Stimulated activated CD4-positive, alpha-beta T cell treated with anti-CD3 and anti-CD28 coated beads, Interleukin-12 subunit alpha, Interleukin-12 subunit beta, amount 100 ng/mL, for 48 hours (primary cell): ENCODE measurements at regions not wholly inside any gene's neighbourhood (a gene's known extent, or its start where the extent isn't known, plus 50 kb on each side); places are given as distances from the start of the nearest gene placed in this dataset.
"Not testable (repeated sequence)": the region's sequence is repeated elsewhere in the genome, so short reads cannot be mapped to it uniquely, and the experiment has no call there.

Source experiments
- DNase-seq, 3 donors: peaks; one replicate each; pipeline ENCODE4 v3.0.0-alpha.2; 2020; ENCODE audit warnings: low read depth in 2 of 3, low spot score in 1 of 3

GRCh38 chr15:101876031-101876430, 64.0 kb downstream of the OR4F15 start:
- DNase-seq, result not testable (repeated sequence)

GRCh38 chr15:101877649-101878048, 65.6 kb downstream of the OR4F15 start:
- DNase-seq, result not testable (repeated sequence)

- DNase-seq, result not testable (repeated sequence)
Measured at GRCh38 chr15:101912349-101913287, 100.6 kb downstream of the OR4F15 start.

GRCh38 chr15:101924554-101924953, 112.6 kb downstream of the OR4F15 start:
- DNase-seq, result not testable (repeated sequence)

GRCh38 chr15:101934506-101934905, 122.5 kb downstream of the OR4F15 start:
- DNase-seq, result not testable (repeated sequence)

- not testable (repeated sequence) for DNase-seq
Measured at GRCh38 chr15:101937362-101937761, 125.4 kb downstream of the OR4F15 start.

GRCh38 chr15:101938555-101938954, 126.6 kb downstream of the OR4F15 start:
- not testable (repeated sequence) for DNase-seq

GRCh38 chr15:101945896-101946295, 133.9 kb downstream of the OR4F15 start:
- DNase-seq, result not testable (repeated sequence)

GRCh38 chr15:101948491-101949010, 136.5 kb downstream of the OR4F15 start:
- not testable (repeated sequence) for DNase-seq

GRCh38 chr15:101949380-101950065, 137.5 kb downstream of the OR4F15 start:
- DNase-seq, result not testable (repeated sequence)

- not testable (repeated sequence) for DNase-seq
Measured at GRCh38 chr15:101953993-101954392, 142.0 kb downstream of the OR4F15 start.

- DNase-seq, result not testable (repeated sequence)
Measured at GRCh38 chr15:101955840-101956239, 143.8 kb downstream of the OR4F15 start.

- not testable (repeated sequence) for DNase-seq
Measured at GRCh38 chr15:101958656-101959055, 146.7 kb downstream of the OR4F15 start.

- DNase-seq, result not testable (repeated sequence)
Measured at GRCh38 chr15:101961263-101961662, 149.3 kb downstream of the OR4F15 start.

GRCh38 chr15:101961765-101962164, 149.8 kb downstream of the OR4F15 start:
- DNase-seq, result not testable (repeated sequence)

- not testable (repeated sequence) for DNase-seq
Measured at GRCh38 chr15:101963687-101964086, 151.7 kb downstream of the OR4F15 start.

GRCh38 chr15:101965353-101965752, 153.4 kb downstream of the OR4F15 start:
- DNase-seq, result not testable (repeated sequence)

- not testable (repeated sequence) for DNase-seq
Measured at GRCh38 chr15:101965860-101966259, 153.9 kb downstream of the OR4F15 start.

GRCh38 chr15:101967364-101967763, 155.4 kb downstream of the OR4F15 start:
- not testable (repeated sequence) for DNase-seq

- DNase-seq, result not testable (repeated sequence)
Measured at GRCh38 chr15:101970605-101971004, 158.6 kb downstream of the OR4F15 start.

- not testable (repeated sequence) for DNase-seq
Measured at GRCh38 chr15:101977281-101977680, 165.3 kb downstream of the OR4F15 start.
